HepG2 (cell line): ENCODE measurements at regions not wholly inside any gene's neighbourhood (a gene's known extent, or its start where the extent isn't known, plus 50 kb on each side); places are given as distances from the start of the nearest gene placed in this dataset.

Source experiments
- ATAC-seq: fragments of 200-7000 bp; cut with Tn5 transposase; 3 replicates; pipeline ENCODE4 v1.9.1; 2020; ENCODE audit warnings: mild to moderate bottlenecking, moderate library complexity
- BruUV-seq: library from RNA; stranded (reverse); fragments of 400-500 nt; replicated peaks from 2 replicates; lab custom pipeline; 2021; lab: Mats Ljungman, UMichigan
- CTCF ChIA-PET: fragments of 300-600 bp; formaldehyde crosslinking; extraction: SDS; loops from one replicate; lab custom pipeline; 2021; ENCODE audit warnings: low total read pairs, inconsistent platforms, low intra/inter-chr PET ratio; lab: Yijun Ruan, JAX
- POLR2A ChIA-PET: fragments of 350-600 bp; sonication (Branson Sonifier 250); formaldehyde crosslinking; loops from one replicate; lab custom pipeline; 2020; ENCODE audit warnings: antibody characterized with exemption, inconsistent platforms; lab: Yijun Ruan, JAX
- DNase-seq: peaks from one replicate; pipeline ENCODE4 v3.0.0-alpha.2; 2015; ENCODE audit warnings: low spot score
- FAIRE-seq: peaks from 3 replicates; lab custom pipeline; 2011; peaks lifted over from hg19 to GRCh38; lab: Jason Lieb, UNC
- H2AFZ ChIP-seq: one replicate; pipeline ENCODE4 v1.6.1; 2011; ENCODE audit warnings: low read length, inconsistent platforms
- H3K27ac ChIP-seq: fragments of 300-600 bp; 3 replicates; pipeline ENCODE4 v1.8.0; 2011; ENCODE audit warnings: mixed run types, mild to moderate bottlenecking, mixed read lengths, low read length, inconsistent platforms; ENCODE audit not compliant: insufficient read depth; ENCODE audit errors: extremely low read length
- H3K27me3 ChIP-seq, 2 experiments: fragments of 200-600 bp in 1 of 2; 2 replicates in 1 of 2; 3 replicates in 1 of 2; pipeline versions ENCODE4 v1.6.0 to v1.8.0; 2011; ENCODE audit warnings: low read length in 2 of 2, mild to moderate bottlenecking in 2 of 2, moderate library complexity in 2 of 2, inconsistent platforms in 1 of 2; ENCODE audit not compliant: insufficient read depth in 2 of 2, control insufficient read depth in 1 of 2
- H3K36me3 ChIP-seq, 2 experiments: fragments of 200-600 bp in 1 of 2; replicated peaks in 1 of 2; 2 replicates in 1 of 2; 3 replicates in 1 of 2; pipeline versions ENCODE4 v1.5.1 to v1.8.0; 2011; ENCODE audit warnings: low read length in 2 of 2, inconsistent platforms in 1 of 2; ENCODE audit not compliant: insufficient read depth in 2 of 2, control insufficient read depth in 1 of 2
- H3K4me1 ChIP-seq: 2 replicates; pipeline ENCODE4 v1.5.1; 2012; ENCODE audit warnings: low read length, inconsistent platforms; ENCODE audit not compliant: insufficient read depth
- H3K4me2 ChIP-seq: 2 replicates; pipeline ENCODE4 v1.6.0; 2011; ENCODE audit warnings: low read depth, low read length, inconsistent platforms
- H3K4me3 ChIP-seq, 3 experiments: fragments of 200-600 bp in 1 of 3; sonication (generic), shearing (Covaris generic) in 1 of 3; replicated peaks in 1 of 3; 2 replicates each; pipeline ENCODE4 v1.5.1; 2011 to 2016; ENCODE audit warnings: low read length in 3 of 3, inconsistent platforms in 2 of 3, low read depth in 2 of 3, mild to moderate bottlenecking in 2 of 3, control low read depth in 1 of 3, mixed read lengths in 1 of 3; ENCODE audit not compliant: insufficient read depth in 1 of 3
- H3K79me2 ChIP-seq: one replicate; pipeline ENCODE4 v1.6.1; 2011; ENCODE audit warnings: low read length, inconsistent platforms; ENCODE audit not compliant: insufficient read depth
- H3K9ac ChIP-seq: 2 replicates; pipeline ENCODE4 v1.6.0; 2011; ENCODE audit warnings: mild to moderate bottlenecking, low read depth, low read length, inconsistent platforms; ENCODE audit not compliant: insufficient read depth
- H3K9me3 ChIP-seq: 2 replicates; pipeline ENCODE4 v1.5.1; 2012; ENCODE audit warnings: mild to moderate bottlenecking, low read length
- H4K20me1 ChIP-seq: 2 replicates; pipeline ENCODE4 v1.6.0; 2011; ENCODE audit warnings: inconsistent platforms, mild to moderate bottlenecking, low read length, moderate library complexity; ENCODE audit not compliant: insufficient read depth
- ARHGAP35 ChIP-seq: sonication (generic); formaldehyde crosslinking; IDR thresholded peaks from 2 replicates; pipeline ENCODE4 v1.9.0; 2022; ENCODE audit warnings: mild to moderate bottlenecking, inconsistent platforms, moderate library complexity, missing genetic modification reagents, borderline replicate concordance
- CBX5 ChIP-seq: sonication (generic); formaldehyde crosslinking; IDR thresholded peaks from 2 replicates; pipeline ENCODE4 v1.4.0; 2020; ENCODE audit warnings: missing genetic modification reagents, borderline replicate concordance
- CENPT ChIP-seq: sonication (generic); formaldehyde crosslinking; IDR thresholded peaks from 2 replicates; pipeline ENCODE4 v1.8.0; 2022; ENCODE audit warnings: low read depth, mild to moderate bottlenecking, moderate library complexity, missing genetic modification reagents
- ETV5 ChIP-seq: IDR thresholded peaks from 2 replicates; pipeline ENCODE4 v1.6.1; 2018; ENCODE audit warnings: missing biosample characterization, missing genetic modification reagents, inconsistent platforms, borderline replicate concordance
- GPBP1L1 ChIP-seq: sonication (generic); formaldehyde crosslinking; IDR thresholded peaks from 2 replicates; pipeline ENCODE4 v1.5.0; 2020; ENCODE audit warnings: mild to moderate bottlenecking, missing genetic modification reagents
- HDAC1 ChIP-seq: sonication (generic); formaldehyde crosslinking; IDR thresholded peaks from 2 replicates; pipeline ENCODE4 v1.5.1; 2020; ENCODE audit warnings: mild to moderate bottlenecking, missing genetic modification reagents
- HNRNPL ChIP-seq: fragments of 200-400 bp; formaldehyde crosslinking; IDR thresholded peaks from 2 replicates; pipeline ENCODE4 v1.6.1; 2017; ENCODE audit warnings: mild to moderate bottlenecking, low read depth, low read length
- IKZF4 ChIP-seq: sonication (generic); formaldehyde crosslinking; IDR thresholded peaks from 2 replicates; pipeline ENCODE4 v1.5.1; 2020; ENCODE audit warnings: borderline replicate concordance, mild to moderate bottlenecking, low read depth, missing genetic modification reagents; ENCODE audit errors: not compliant biosample characterization
- MAFF ChIP-seq: IDR thresholded peaks from 2 replicates; pipeline ENCODE4 v1.6.1; 2011; ENCODE audit warnings: low read depth, low read length, improper control_type of control experiment
- PRMT3 ChIP-seq: sonication (generic); formaldehyde crosslinking; IDR thresholded peaks from 2 replicates; pipeline ENCODE4 v1.8.1; 2022; ENCODE audit warnings: low read depth, mild to moderate bottlenecking, moderate library complexity, missing genetic modification reagents, borderline replicate concordance
- SAFB2 ChIP-seq: sonication (generic); formaldehyde crosslinking; IDR thresholded peaks from 2 replicates; pipeline ENCODE4 v1.5.1; 2020; ENCODE audit warnings: missing genetic modification reagents, low read depth, mild to moderate bottlenecking, borderline replicate concordance
- THAP8 ChIP-seq: sonication (generic); formaldehyde crosslinking; IDR thresholded peaks from 2 replicates; pipeline ENCODE4 v1.5.1; 2020; ENCODE audit warnings: missing genetic modification reagents, mild to moderate bottlenecking, borderline replicate concordance
- ZFX ChIP-seq: sonication (generic); formaldehyde crosslinking; IDR thresholded peaks from 2 replicates; pipeline ENCODE4 v1.4.0; 2020; ENCODE audit warnings: mild to moderate bottlenecking, low read depth, missing genetic modification reagents, moderate library complexity
- ZNF616 ChIP-seq: sonication (generic); formaldehyde crosslinking; IDR thresholded peaks from 2 replicates; pipeline ENCODE4 v1.5.0; 2020; ENCODE audit warnings: low read depth, mild to moderate bottlenecking, missing genetic modification reagents
- ZNF687 ChIP-seq: sonication (generic); formaldehyde crosslinking; IDR thresholded peaks from 2 replicates; pipeline ENCODE4 v1.5.1; 2020; ENCODE audit warnings: mild to moderate bottlenecking, missing genetic modification reagents, moderate library complexity
- ZNF713 ChIP-seq: sonication (generic); formaldehyde crosslinking; IDR thresholded peaks from 2 replicates; pipeline ENCODE4 v1.4.0; 2020; ENCODE audit warnings: mild to moderate bottlenecking, missing genetic modification reagents
- ZNF800 ChIP-seq: sonication (generic); formaldehyde crosslinking; IDR thresholded peaks from 2 replicates; pipeline ENCODE4 v1.4.0; 2020; ENCODE audit warnings: missing genetic modification reagents
- WGBS: methylation state at CpG from one replicate; pipeline ENCODE4 v1.1.6; 2017; ENCODE audit warnings: low lambda C conversion rate; 5-methylcytosine and 5-hydroxymethylcytosine counted together
- in situ Hi-C: cut with HindIII; loops from 2 replicates; pipeline ENCODE4 v1.10.0; 2017; ENCODE audit warnings: low pct_unique_long_range_greater_than_20kb; ENCODE audit not compliant: extremely low pct_ligation_motif_present
- intact Hi-C: fragments of 100-400 bp; cut with micrococcal nuclease; formaldehyde crosslinking; loops from one replicate; pipeline ENCODE4 v1.10.0; 2022; ENCODE audit not compliant: unreplicated experiment

- no peak for TF ChIP-seq ZFX (CRISPR knock-in tag)
- no peak for TF ChIP-seq ETV5 (CRISPR knock-in tag)
- TF ChIP-seq GPBP1L1, result no peak
- no peak for TF ChIP-seq ARHGAP35
- TF ChIP-seq SAFB2, result no peak
These were observed 1733.6 kb upstream of the CELF4 start (continued) for GRCh38 chr18:39299152-39299551.

- BruUV-seq, result no TSS peak
- Histone ChIP-seq H4K20me1 (no peaks in the 10 kb centered on the region), H2AFZ (no peak overlapping the region), H3K4me3 (no peak overlapping the region), H3K27ac (no peak overlapping the region), H3K9me3 (no peaks in the 10 kb centered on the region), H3K36me3 (no peaks in the 10 kb centered on the region), H3K4me1 (no peaks in the 10 kb centered on the region), H3K9ac (no peak overlapping the region), H3K4me2 (no peak overlapping the region), H3K27me3 (no peaks in the 10 kb centered on the region), H3K79me2 (no peaks in the 10 kb centered on the region)
- FAIRE-seq (no peak), ATAC-seq (no peak), DNase-seq (no peak)
- intact Hi-C loops, result no loop called here
- 97% methylated on average over 1 of the region's 1 CpG for WGBS
- in situ Hi-C loops, result no loop called here
- CTCF ChIA-PET, result no interaction called here
- POLR2A ChIA-PET, result no interaction called here
- TF ChIP-seq HNRNPL, result no peak
- no peak for TF ChIP-seq ZNF687 (CRISPR knock-in tag)
- no peak for TF ChIP-seq THAP8 (CRISPR knock-in tag)
- TF ChIP-seq ZNF713 (CRISPR knock-in tag), result no peak
- no peak for TF ChIP-seq IKZF4 (CRISPR knock-in tag)
- no peak for TF ChIP-seq PRMT3 (CRISPR knock-in tag)
- TF ChIP-seq CENPT, result no peak
- peak; percentile 84 for TF ChIP-seq MAFF
- no peak for TF ChIP-seq ZNF800 (CRISPR knock-in tag)
- TF ChIP-seq CBX5 (CRISPR knock-in tag), result no peak
- TF ChIP-seq HDAC1 (CRISPR knock-in tag), result no peak
- TF ChIP-seq ZNF616 (CRISPR knock-in tag), result no peak
These were observed 1731.6 kb upstream of the CELF4 start for GRCh38 chr18:39297225-39297624.
